GM23248 (cell line): ENCODE measurements at regions not wholly inside any gene's neighbourhood (a gene's known extent, or its start where the extent isn't known, plus 50 kb on each side); places are given as distances from the start of the nearest gene placed in this dataset.

Experiments used
- DNase-seq: peaks from one replicate; pipeline ENCODE4 v3.0.0-alpha.2; 2015
- H2AFZ ChIP-seq: fragments of 200-600 bp; sonication (generic); 2 replicates; pipeline ENCODE4 v1.6.1; 2016; ENCODE audit warnings: antibody characterized with exemption
- H3F3A ChIP-seq: fragments of 200-600 bp; sonication (generic); 2 replicates; pipeline ENCODE4 v1.6.1; 2016; ENCODE audit warnings: mild to moderate bottlenecking, antibody characterized with exemption, mixed run types; ENCODE audit not compliant: insufficient read depth
- H3K27ac ChIP-seq: fragments of 200-600 bp; sonication (generic); 2 replicates; pipeline ENCODE4 v1.5.1; 2016; ENCODE audit warnings: mild to moderate bottlenecking
- H3K27me3 ChIP-seq: fragments of 200-600 bp; sonication (generic); replicated peaks from 2 replicates; pipeline ENCODE4 v1.6.1; 2016; ENCODE audit warnings: mild to moderate bottlenecking; ENCODE audit not compliant: insufficient read depth
- H3K36me3 ChIP-seq: fragments of 200-600 bp; sonication (generic); 2 replicates; pipeline ENCODE4 v1.6.1; 2016; ENCODE audit warnings: low read depth, mild to moderate bottlenecking
- H3K4me1 ChIP-seq: fragments of 200-600 bp; sonication (generic); 2 replicates; pipeline ENCODE4 v1.6.1; 2016; ENCODE audit warnings: mild to moderate bottlenecking; ENCODE audit not compliant: insufficient read depth
- H3K4me2 ChIP-seq: fragments of 200-600 bp; sonication (generic); one replicate; pipeline ENCODE4 v1.6.1; 2016; ENCODE audit warnings: mild to moderate bottlenecking; ENCODE audit not compliant: unreplicated experiment
- H3K4me3 ChIP-seq: fragments of 200-600 bp; sonication (generic); 2 replicates; pipeline ENCODE4 v1.5.1; 2016; ENCODE audit warnings: mild to moderate bottlenecking
- H3K79me2 ChIP-seq: fragments of 200-600 bp; sonication (generic); 2 replicates; pipeline ENCODE4 v1.6.1; 2016; ENCODE audit warnings: mild to moderate bottlenecking; ENCODE audit not compliant: insufficient read depth
- H3K9ac ChIP-seq: fragments of 200-600 bp; sonication (generic); 2 replicates; pipeline ENCODE4 v1.6.1; 2016; ENCODE audit warnings: mild to moderate bottlenecking
- H3K9me2 ChIP-seq: fragments of 200-600 bp; sonication (generic); 2 replicates; pipeline ENCODE4 v1.6.1; 2016; ENCODE audit warnings: mixed run types, mild to moderate bottlenecking, moderate library complexity; ENCODE audit not compliant: insufficient read depth
- H3K9me3 ChIP-seq: fragments of 200-600 bp; sonication (generic); one replicate; pipeline ENCODE4 v1.6.1; 2017; ENCODE audit warnings: low read depth
- H4K20me1 ChIP-seq: fragments of 200-600 bp; sonication (generic); 2 replicates; pipeline ENCODE4 v1.6.0; 2016; ENCODE audit not compliant: insufficient read depth
- EZH2 ChIP-seq: fragments of 200-600 bp; sonication (generic); IDR thresholded peaks from 2 replicates; pipeline ENCODE4 v1.6.1; 2018; ENCODE audit warnings: antibody characterized with exemption, mild to moderate bottlenecking; ENCODE audit not compliant: insufficient read depth, poor library complexity, severe bottlenecking
- EZH2phosphoT487 ChIP-seq: fragments of 200-600 bp; sonication (generic); IDR thresholded peaks from 2 replicates; pipeline ENCODE4 v1.6.1; 2018; ENCODE audit warnings: antibody characterized with exemption, moderate library complexity, mild to moderate bottlenecking, low read depth; ENCODE audit not compliant: insufficient read depth
- WGBS, 2 experiments: methylation state at CpG; one replicate each; pipeline ENCODE4 v1.1.6; 2015 to 2017; ENCODE audit warnings: low lambda C conversion rate in 2 of 2, low coverage in 1 of 2; ENCODE audit errors: missing lambda C conversion rate in 2 of 2; 5-methylcytosine and 5-hydroxymethylcytosine counted together
- in situ Hi-C: fragments of 300-500 bp; cut with MboI; formaldehyde crosslinking; loops from 2 replicates; pipeline ENCODE4 v1.15.0; 2020

GRCh38 chr6:144843701-144844100, 558.6 kb downstream of the UTRN start:
- no peak for DNase-seq
- in situ Hi-C loops: no loop called here
- Histone ChIP-seq H4K20me1 (no peaks in the 10 kb centered on the region), H3K36me3 (peaks cover 35% of the 10 kb centered on the region), H3K9ac (no peak overlapping the region), H3K79me2 (no peaks in the 10 kb centered on the region), H3K9me2 (0 out of 2 replicates have a peak, but pooled peaks cover 9% of the 10 kb centered on the region), H3K9me3 (no peaks in the 10 kb centered on the region), H3K27me3 (no peaks in the 10 kb centered on the region), H3K4me3 (no peak overlapping the region), H3K27ac (no peak overlapping the region), H3K4me2 (no peak overlapping the region), H3K4me1 (no peaks in the 10 kb centered on the region), H2AFZ (no peak overlapping the region), H3F3A (no peaks in the 10 kb centered on the region)
- TF ChIP-seq EZH2: no peak
- TF ChIP-seq EZH2phosphoT487: no peak
- WGBS, 2 experiments: 97 to 100% methylated on average over 1 of the region's 1 CpG

GRCh38 chr6:144844596-144844995, 559.5 kb downstream of the UTRN start:
- Histone ChIP-seq H3K27ac (no peak overlapping the region), H3K4me2 (no peak overlapping the region)
- in situ Hi-C loops: no loop called here

GRCh38 chr6:144845186-144845585, 560.1 kb downstream of the UTRN start:
- H3K79me2 ChIP-seq: no peaks in the 10 kb centered on the region
- H3K9me3 ChIP-seq: no peaks in the 10 kb centered on the region
- H4K20me1 ChIP-seq: no peaks in the 10 kb centered on the region
- H2AFZ ChIP-seq: no peak overlapping the region
- H3K9ac ChIP-seq: no peak overlapping the region
- H3K27me3 ChIP-seq: no peaks in the 10 kb centered on the region
- 0 out of 2 replicates have a peak, but pooled peaks cover 9% of the 10 kb centered on the region for H3K9me2 ChIP-seq
- no peaks in the 10 kb centered on the region for H3F3A ChIP-seq
- H3K27ac ChIP-seq: no peak overlapping the region
- in situ Hi-C loops: no loop called here
- H3K36me3 ChIP-seq: peaks cover 23% of the 10 kb centered on the region
- H3K4me3 ChIP-seq: no peak overlapping the region
- DNase-seq: peak; percentile 5
- no peak overlapping the region for H3K4me2 ChIP-seq
- no peaks in the 10 kb centered on the region for H3K4me1 ChIP-seq
- TF ChIP-seq EZH2 (no peak), EZH2phosphoT487 (no peak)

More at GRCh38 chr6:144844596-144844995, 559.5 kb downstream of the UTRN start:
- Histone ChIP-seq H3K9ac (no peak overlapping the region), H3K79me2 (no peaks in the 10 kb centered on the region), H3K27me3 (no peaks in the 10 kb centered on the region), H3K9me2 (0 out of 2 replicates have a peak, but pooled peaks cover 9% of the 10 kb centered on the region), H2AFZ (no peak overlapping the region), H4K20me1 (no peaks in the 10 kb centered on the region), H3K36me3 (peaks cover 26% of the 10 kb centered on the region), H3K4me1 (no peaks in the 10 kb centered on the region), H3F3A (no peaks in the 10 kb centered on the region), H3K4me3 (no peak overlapping the region), H3K9me3 (no peaks in the 10 kb centered on the region)
- no peak for DNase-seq
- no peak for TF ChIP-seq EZH2
- TF ChIP-seq EZH2phosphoT487: no peak
- 95 to 97% methylated on average over 3 of the region's 3 CpGs for WGBS, 2 experiments

DNA sequence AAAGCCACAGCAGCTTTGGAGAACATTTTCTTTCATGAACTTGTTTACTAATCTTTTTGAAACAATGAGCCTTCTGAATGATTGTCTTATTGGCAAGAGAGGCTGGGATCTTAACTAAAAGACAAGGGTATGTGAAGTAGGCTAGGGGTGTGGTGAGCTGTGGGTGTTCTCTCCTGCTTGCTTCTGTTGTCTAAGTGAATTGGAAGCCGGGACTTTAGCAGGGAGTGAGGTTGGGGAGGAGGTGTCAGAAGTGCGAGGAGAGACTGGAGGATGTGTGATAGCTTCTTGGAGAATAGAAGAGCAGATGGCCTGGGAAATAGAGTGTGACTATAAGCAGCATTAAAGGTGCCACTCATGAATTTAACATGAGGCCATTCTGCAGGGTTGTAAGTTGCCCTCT, 562.8 kb downstream of the UTRN start:
- Histone ChIP-seq H3K4me1 (no peaks in the 10 kb centered on the region), H3K27me3 (no peaks in the 10 kb centered on the region), H4K20me1 (no peaks in the 10 kb centered on the region), H3K4me2 (no peak overlapping the region), H3F3A (no peaks in the 10 kb centered on the region), H3K79me2 (no peaks in the 10 kb centered on the region), H3K9me2 (0 out of 2 replicates have a peak, but pooled peaks cover 9% of the 10 kb centered on the region), H3K4me3 (no peak overlapping the region), H3K27ac (no peak overlapping the region), H3K9me3 (no peaks in the 10 kb centered on the region), H3K9ac (no peak overlapping the region), H3K36me3 (peaks cover 41% of the 10 kb centered on the region), H2AFZ (no peak overlapping the region)
- no peak for DNase-seq
- no peak for TF ChIP-seq EZH2phosphoT487
- TF ChIP-seq EZH2: no peak
- WGBS, 2 experiments: 98% methylated on average over 2 of the region's 2 CpGs
- in situ Hi-C loops: no loop called here

GRCh38 chr6:144849920-144850319, 564.8 kb downstream of the UTRN start:
- Histone ChIP-seq H4K20me1 (no peaks in the 10 kb centered on the region), H3K9ac (no peak overlapping the region), H3K4me2 (no peak overlapping the region), H3K27ac (no peak overlapping the region), H3K9me2 (0 out of 2 replicates have a peak, but pooled peaks cover 9% of the 10 kb centered on the region), H3K27me3 (no peaks in the 10 kb centered on the region), H3K4me3 (no peak overlapping the region), H2AFZ (no peak overlapping the region), H3F3A (no peaks in the 10 kb centered on the region), H3K79me2 (no peaks in the 10 kb centered on the region), H3K9me3 (no peaks in the 10 kb centered on the region), H3K36me3 (peaks cover 32% of the 10 kb centered on the region), H3K4me1 (no peaks in the 10 kb centered on the region)
- in situ Hi-C loops: no loop called here
- DNase-seq: no peak
- TF ChIP-seq EZH2: no peak
- no peak for TF ChIP-seq EZH2phosphoT487
- WGBS, 2 experiments: 72 to 82% methylated on average over 2 of the region's 2 CpGs
